Chondrocyte (in vitro differentiated cells): ENCODE measurements at regions not wholly inside any gene's neighbourhood (a gene's known extent, or its start where the extent isn't known, plus 50 kb on each side); places are given as distances from the start of the nearest gene placed in this dataset.

Source experiments
- DNase-seq: peaks from one replicate; pipeline ENCODE4 v3.0.0; 2021; ENCODE audit warnings: mixed read lengths, low spot score
- H3K27ac Mint-ChIP-seq: one replicate; pipeline ENCODE4 v1.8.0; 2021; ENCODE audit warnings: mild to moderate bottlenecking, moderate library complexity, mixed read lengths; ENCODE audit not compliant: unreplicated experiment
- H3K27me3 Mint-ChIP-seq: 2 replicates; pipeline ENCODE4 v1.8.0; 2021; ENCODE audit warnings: low read depth, mixed read lengths
- H3K36me3 Mint-ChIP-seq: 2 replicates; pipeline ENCODE4 v1.8.0; 2021; ENCODE audit warnings: low read depth, mixed read lengths
- H3K4me1 Mint-ChIP-seq: 2 replicates; pipeline ENCODE4 v1.8.0; 2021; ENCODE audit warnings: low read depth, mild to moderate bottlenecking, mixed read lengths
- H3K4me3 Mint-ChIP-seq: one replicate; pipeline ENCODE4 v1.8.0; 2021; ENCODE audit warnings: mild to moderate bottlenecking, moderate library complexity, mixed read lengths; ENCODE audit not compliant: unreplicated experiment
- H3K9me3 Mint-ChIP-seq: 2 replicates; pipeline ENCODE4 v1.8.0; 2021; ENCODE audit warnings: low read depth, mixed read lengths
- CTCF ChIP-seq: fragments of 200-600 bp; sonication (generic); IDR thresholded peaks from 2 replicates; pipeline ENCODE4 v1.5.0; 2021; ENCODE audit warnings: antibody characterized with exemption, mild to moderate bottlenecking, moderate library complexity

- Mint-ChIP-seq H3K4me1 (peaks cover 19% of the 10 kb centered on the region), H3K27me3 (no peaks in the 10 kb centered on the region), H3K36me3 (peaks cover 2% of the 10 kb centered on the region), H3K27ac (peak overlapping the region; percentile 58), H3K9me3 (no peaks in the 10 kb centered on the region), H3K4me3 (no peak overlapping the region)
- DNase-seq, result no peak
- TF ChIP-seq CTCF, result no peak
Measured at GRCh38 chr18:26617151-26617554, 68.8 kb upstream of the KCTD1 start.

- peaks cover 19% of the 10 kb centered on the region for H3K4me1 Mint-ChIP-seq
- no peak for DNase-seq
- H3K36me3 Mint-ChIP-seq, result peaks cover 2% of the 10 kb centered on the region
- no peak overlapping the region for H3K4me3 Mint-ChIP-seq
- H3K27me3 Mint-ChIP-seq, result peaks cover 2% of the 10 kb centered on the region
- H3K27ac Mint-ChIP-seq, result no peak overlapping the region
- H3K9me3 Mint-ChIP-seq, result peaks cover 3% of the 10 kb centered on the region
- TF ChIP-seq CTCF, result no peak
Measured at GRCh38 chr18:26614374-26614773, 66.0 kb upstream of the KCTD1 start.
